GM21390 (cell line): ENCODE measurements at regions not wholly inside any gene's neighbourhood (a gene's known extent, or its start where the extent isn't known, plus 50 kb on each side); places are given as distances from the start of the nearest gene placed in this dataset.
A peak's percentile ranks its signal among the peaks of the same experiment; 100 is the strongest.
"Not testable (repeated sequence)": the region's sequence is repeated elsewhere in the genome, so short reads cannot be mapped to it uniquely, and the experiment has no call there.

Experiments used
- ATAC-seq: cut with Tn5 transposase; IDR thresholded peaks from one replicate; pipeline ENCODE4 v1.9.1; 2021; ENCODE audit not compliant: unreplicated experiment

DNA sequence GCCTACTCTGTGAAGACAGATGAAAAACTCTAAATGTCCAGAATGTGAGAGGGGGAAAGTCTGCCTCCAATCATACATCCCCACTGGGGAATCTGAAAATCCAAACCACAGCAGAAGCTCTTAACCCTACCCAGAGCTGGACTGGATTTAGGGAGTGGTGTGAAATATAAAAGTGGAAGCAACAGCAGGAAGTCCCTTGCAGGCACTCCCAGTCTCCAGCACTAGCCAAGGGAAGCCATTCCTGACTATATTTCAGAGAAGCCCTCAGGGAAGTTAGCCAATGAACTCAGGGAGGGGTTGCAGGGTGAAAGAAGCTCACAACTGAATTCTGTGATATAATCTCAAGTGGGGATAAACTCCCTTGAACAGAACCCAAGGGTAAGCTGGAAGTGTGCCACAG is 51.5 kb downstream of the CRPPA start:
- no peak for ATAC-seq

DNA sequence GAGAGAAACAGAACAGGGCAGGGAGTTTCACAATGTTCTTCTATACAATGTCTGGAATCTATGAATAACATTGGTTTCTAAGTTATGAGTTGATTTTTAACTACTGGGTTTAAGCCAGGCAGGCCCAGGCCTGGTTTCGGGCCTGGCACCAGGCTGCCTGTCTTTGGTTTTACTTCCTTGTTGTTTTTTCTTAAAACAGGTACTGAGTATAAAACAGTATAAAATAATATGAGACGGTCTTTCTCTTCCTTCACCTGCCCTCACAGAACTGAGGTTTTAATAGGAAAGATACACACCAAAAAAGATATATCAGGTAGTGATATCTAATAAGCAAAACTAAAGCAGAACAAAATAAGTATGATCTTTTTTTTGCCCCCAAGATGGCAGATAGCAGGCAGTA is 52.0 kb downstream of the CRPPA start:
- not testable (repeated sequence) for ATAC-seq

- ATAC-seq: no peak
Measured at GRCh38 chr7:16368885-16369284, 52.5 kb downstream of the CRPPA start.

DNA sequence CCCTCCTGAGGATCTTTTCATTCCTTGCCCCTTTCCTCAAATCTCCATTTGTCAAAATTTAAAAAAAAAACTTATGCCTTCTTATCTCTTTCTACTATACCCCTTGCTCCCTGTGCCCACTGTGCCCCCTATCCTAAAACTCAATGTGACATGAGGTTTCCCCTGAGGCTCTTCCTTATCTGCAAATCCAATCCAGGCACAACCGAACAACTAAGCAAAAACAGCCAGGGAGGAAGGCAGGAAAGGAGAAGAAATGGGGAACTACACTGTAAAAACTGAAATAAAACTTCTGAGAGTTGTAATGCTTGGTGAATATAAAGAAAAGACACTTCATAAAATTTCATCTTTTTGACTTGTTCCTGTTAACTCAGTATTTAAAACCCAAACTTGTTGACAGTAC is 54.2 kb downstream of the CRPPA start:
- no peak for ATAC-seq

GRCh38 chr7:16365952-16366351 is 55.4 kb downstream of the CRPPA start:
- no peak for ATAC-seq

- no peak for ATAC-seq
Measured at GRCh38 chr7:16365177-16365576, 56.2 kb downstream of the CRPPA start.

DNA sequence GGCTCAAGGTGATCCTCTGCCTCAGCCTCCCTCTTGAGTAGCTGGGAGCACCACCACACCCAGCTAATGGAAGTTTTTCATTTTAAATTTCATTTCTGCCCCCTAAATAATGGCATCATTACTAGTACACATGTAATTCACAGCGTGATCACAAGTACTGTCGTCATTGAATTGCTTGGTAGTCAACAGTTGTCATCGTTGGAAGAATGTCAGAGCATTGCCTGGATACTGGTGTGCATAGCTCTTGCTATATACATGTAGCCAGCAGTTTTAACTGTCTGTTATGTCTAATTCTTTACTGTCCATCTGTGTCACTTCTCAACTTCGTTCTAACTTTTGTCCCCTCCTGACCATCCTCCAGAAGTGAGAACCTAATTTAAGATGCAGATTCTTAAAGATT is 62.1 kb downstream of the CRPPA start:
- no peak for ATAC-seq

DNA sequence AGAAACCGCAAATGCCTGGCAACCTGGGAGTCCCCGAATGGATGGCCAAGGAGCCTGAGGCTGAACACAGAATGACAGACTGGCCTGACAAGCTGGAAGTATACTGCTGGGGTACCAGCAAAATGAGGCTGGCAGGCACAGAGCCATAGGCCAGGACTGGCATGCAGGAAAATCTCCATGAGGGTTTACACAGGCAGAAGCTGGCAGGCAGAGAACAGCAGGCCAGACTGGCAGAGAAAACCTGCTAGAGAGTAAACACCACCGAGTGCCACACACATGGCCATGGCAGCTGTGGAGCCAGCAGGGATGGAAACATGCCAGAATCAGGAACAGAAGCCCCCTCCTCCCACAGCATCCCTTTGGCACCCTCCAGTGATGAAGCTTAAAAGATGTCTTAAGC is 63.4 kb downstream of the CRPPA start:
- no peak for ATAC-seq

- no peak for ATAC-seq
Measured at GRCh38 chr7:16357474-16357873, 63.9 kb downstream of the CRPPA start.

GRCh38 chr7:16356301-16356958 is 64.9 kb downstream of the CRPPA start:
- no peak for ATAC-seq

DNA sequence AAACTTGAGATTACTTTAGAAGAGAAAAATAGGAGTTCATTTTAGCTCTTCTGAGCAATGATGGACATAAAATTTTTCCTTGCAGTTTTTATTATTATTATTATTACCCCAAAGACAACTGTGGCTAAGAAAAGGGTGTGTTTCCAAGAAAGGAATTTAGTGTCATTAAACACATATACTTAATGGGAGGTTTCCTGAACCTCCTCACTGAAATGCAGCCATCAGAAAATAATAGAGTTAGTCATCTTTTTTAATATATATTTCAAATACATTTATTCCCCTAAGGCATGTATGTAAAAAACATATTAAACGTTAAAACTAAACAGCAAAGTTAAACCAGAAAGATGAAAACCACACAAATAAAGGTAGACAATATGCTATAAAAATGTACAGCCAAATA is 66.8 kb downstream of the CRPPA start:
- no peak for ATAC-seq

DNA sequence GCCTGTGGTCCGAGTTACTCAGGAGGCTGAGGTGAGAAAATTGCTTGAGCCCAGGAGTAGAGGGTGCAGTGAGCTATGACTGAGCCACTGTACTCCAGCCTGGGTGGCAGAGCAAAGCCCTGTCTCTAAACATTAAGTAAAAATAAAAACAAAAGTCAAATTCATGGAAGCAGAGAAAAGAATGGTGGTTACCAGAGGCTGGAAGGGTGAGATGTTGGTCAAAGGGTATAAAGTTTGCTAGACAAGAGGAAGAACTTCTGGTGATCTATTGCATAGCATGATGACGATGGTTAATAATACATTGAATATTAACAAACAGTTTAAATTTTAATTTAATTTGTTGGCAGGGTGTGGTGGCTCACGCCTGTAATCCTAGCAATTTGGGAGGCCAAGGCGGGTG is 68.1 kb downstream of the CRPPA start:
- no peak for ATAC-seq

DNA sequence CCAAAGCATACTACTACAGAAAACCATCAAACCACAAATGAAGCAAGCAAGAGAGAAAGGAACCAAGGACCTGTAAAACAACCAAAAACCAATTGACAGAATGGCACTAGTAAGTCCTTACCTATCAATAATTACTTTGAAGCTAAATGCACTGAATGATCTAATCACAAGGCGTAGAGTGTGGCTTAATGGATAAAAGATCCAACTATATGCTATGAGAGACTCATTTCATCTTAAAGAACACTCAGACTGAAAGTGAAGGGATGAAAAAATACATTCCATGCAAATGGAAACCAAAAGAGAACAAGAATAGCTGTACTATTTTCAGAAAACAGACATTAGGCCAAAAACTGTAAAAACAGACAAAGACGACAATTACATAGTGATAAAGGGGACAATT is 70.7 kb downstream of the CRPPA start:
- ATAC-seq: peak; percentile 59

DNA sequence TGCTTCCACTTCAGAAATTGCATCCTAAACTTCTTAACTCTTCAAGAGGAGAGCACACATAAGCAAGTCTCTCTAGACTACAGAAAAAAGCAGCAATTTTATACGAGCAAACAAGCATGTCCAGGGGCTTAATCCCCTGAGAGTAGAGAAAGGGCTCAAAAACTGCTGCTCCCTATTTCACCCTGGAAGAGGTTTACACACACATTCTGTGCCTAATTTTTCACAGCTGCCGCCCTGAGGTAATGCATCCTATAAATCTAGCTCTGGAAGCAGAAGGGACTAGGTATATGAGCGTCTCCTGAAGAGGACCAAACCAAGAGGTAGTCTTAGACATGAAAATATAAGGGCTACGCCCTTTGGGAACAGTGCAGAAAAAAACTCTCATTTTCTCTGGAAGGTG is 73.1 kb downstream of the CRPPA start:
- no peak for ATAC-seq

- ATAC-seq: no peak
Measured at GRCh38 chr7:16347827-16348192, 73.5 kb downstream of the CRPPA start.

- no peak for ATAC-seq
Measured at GRCh38 chr7:16347066-16347826, 74.1 kb downstream of the CRPPA start.

GRCh38 chr7:16345979-16346958 is 75.1 kb downstream of the CRPPA start:
- peak; percentile 49 for ATAC-seq

GRCh38 chr7:16344927-16345326 is 76.4 kb downstream of the CRPPA start:
- no peak for ATAC-seq

DNA sequence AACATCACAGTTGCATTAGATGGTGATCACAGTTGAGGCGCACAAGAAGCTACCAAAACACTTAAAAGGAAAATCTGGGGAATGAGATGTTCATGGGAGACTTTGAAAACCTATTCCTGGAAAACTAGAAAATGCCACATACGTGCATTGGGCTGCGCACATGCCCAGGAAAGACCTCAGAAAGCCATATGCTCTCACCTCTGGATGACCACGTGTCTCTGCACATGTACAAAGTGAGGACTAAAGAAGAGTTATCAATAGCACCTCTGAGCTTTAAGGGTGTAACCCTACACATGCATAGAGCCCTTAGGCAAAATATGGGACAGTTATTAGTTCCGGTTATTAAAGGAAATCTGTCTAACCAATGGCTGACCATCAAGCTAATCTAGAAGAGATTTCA is 77.7 kb downstream of the CRPPA start:
- no peak for ATAC-seq

DNA sequence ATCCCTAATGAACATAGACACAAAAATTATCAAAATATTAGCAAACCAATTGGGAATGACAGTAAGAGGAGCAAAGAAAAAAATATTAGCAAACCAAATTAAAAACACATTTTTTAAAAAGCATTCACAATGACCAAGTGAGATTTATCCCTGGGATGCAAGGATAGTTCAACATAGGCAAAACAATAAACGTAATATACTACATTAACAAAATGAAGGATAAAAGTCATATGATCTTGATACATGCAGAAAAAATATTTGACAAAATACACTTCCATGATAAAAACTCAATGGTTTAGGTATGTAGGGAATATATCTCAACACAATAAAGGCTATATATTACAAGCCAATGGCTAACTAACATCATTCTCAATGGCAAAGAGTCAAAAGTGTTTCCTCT is 83.3 kb downstream of the CRPPA start:
- no peak for ATAC-seq

- no peak for ATAC-seq
Measured at GRCh38 chr7:16326106-16326505, 95.2 kb downstream of the CRPPA start.

DNA sequence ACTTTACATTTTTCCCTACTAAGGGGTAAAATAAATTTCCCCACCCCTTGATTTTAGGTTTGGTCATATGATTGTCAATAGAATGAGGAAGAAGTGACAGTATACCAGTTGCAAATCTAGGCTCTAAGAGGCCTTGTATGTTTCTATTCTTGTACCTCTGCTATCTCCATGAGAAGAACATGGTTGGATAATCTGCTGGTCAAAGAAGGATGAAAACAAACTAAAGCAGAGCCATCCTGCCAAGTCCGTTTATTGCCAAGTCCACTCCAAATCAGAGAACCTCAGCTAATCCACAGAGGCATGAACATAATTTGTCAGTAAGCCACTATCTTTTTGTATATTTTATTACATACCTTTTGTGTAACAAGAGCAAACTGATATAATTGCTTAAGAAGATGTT is 98.0 kb downstream of the CRPPA start:
- ATAC-seq: no peak
